ENCODE measurements at regions not wholly inside any gene's neighbourhood (a gene's known extent, or its start where the extent isn't known, plus 50 kb on each side); places are given as distances from the start of the nearest gene placed in this dataset.

- Histone ChIP-seq H3K36me3 (ENCODE audit: control insufficient read depth in 1 of 2, insufficient read depth in 2 of 2, low read length in 2 of 2) (no peaks in the 10 kb centered on the region), H3K27me3 (ENCODE audit: low read depth, low read length) (no peaks in the 10 kb centered on the region), H3K4me3 (ENCODE audit: low read depth in 1 of 2, low read length in 2 of 2) (no peak overlapping the region), H3K4me1 (ENCODE audit: control insufficient read depth in 1 of 2, insufficient read depth in 2 of 2, low read length in 2 of 2) (no peaks in the 10 kb centered on the region), H3K27ac (ENCODE audit: low read length) (no peak overlapping the region), H3K9me3 (ENCODE audit: control insufficient read depth in 1 of 2, low read length in 2 of 2) (no peaks in the 10 kb centered on the region)
Measured at GRCh38 chr2:223107825-223108224, 55.8 kb downstream of the KCNE4 start.

- no peak overlapping the region for H3K27ac ChIP-seq (ENCODE audit: low read length)
- H3K4me1 ChIP-seq (ENCODE audit: control insufficient read depth in 1 of 2, insufficient read depth in 2 of 2, low read length in 2 of 2): no peaks in the 10 kb centered on the region
- H3K9me3 ChIP-seq (ENCODE audit: control insufficient read depth in 1 of 2, low read length in 2 of 2): no peaks in the 10 kb centered on the region
- H3K4me3 ChIP-seq (ENCODE audit: low read depth in 1 of 2, low read length in 2 of 2): no peak overlapping the region
- H3K36me3 ChIP-seq (ENCODE audit: control insufficient read depth in 1 of 2, insufficient read depth in 2 of 2, low read length in 2 of 2): no peaks in the 10 kb centered on the region
- no peaks in the 10 kb centered on the region for H3K27me3 ChIP-seq (ENCODE audit: low read depth, low read length)
Measured at GRCh38 chr2:223108351-223109050, 56.5 kb downstream of the KCNE4 start.

GRCh38 chr2:223109341-223109740 lies 57.4 kb downstream of the KCNE4 start:
- Histone ChIP-seq H3K27me3 (ENCODE audit: low read depth, low read length) (no peaks in the 10 kb centered on the region), H3K4me1 (ENCODE audit: control insufficient read depth in 1 of 2, insufficient read depth in 2 of 2, low read length in 2 of 2) (no peaks in the 10 kb centered on the region)

GRCh38 chr2:223113161-223113560 lies 61.2 kb downstream of the KCNE4 start:
- Histone ChIP-seq H3K4me3 (ENCODE audit: low read depth in 1 of 2, low read length in 2 of 2) (no peak overlapping the region), H3K36me3 (ENCODE audit: control insufficient read depth in 1 of 2, insufficient read depth in 2 of 2, low read length in 2 of 2) (no peaks in the 10 kb centered on the region), H3K9me3 (ENCODE audit: control insufficient read depth in 1 of 2, low read length in 2 of 2) (no peaks in the 10 kb centered on the region), H3K27me3 (ENCODE audit: low read depth, low read length) (no peaks in the 10 kb centered on the region), H3K27ac (ENCODE audit: low read length) (no peak overlapping the region), H3K4me1 (ENCODE audit: control insufficient read depth in 1 of 2, insufficient read depth in 2 of 2, low read length in 2 of 2) (no peaks in the 10 kb centered on the region)

More at GRCh38 chr2:223109341-223109740, 57.4 kb downstream of the KCNE4 start:
- Histone ChIP-seq H3K36me3 (ENCODE audit: control insufficient read depth in 1 of 2, insufficient read depth in 2 of 2, low read length in 2 of 2) (no peaks in the 10 kb centered on the region), H3K27ac (ENCODE audit: low read length) (no peak overlapping the region), H3K4me3 (ENCODE audit: low read depth in 1 of 2, low read length in 2 of 2) (no peak overlapping the region), H3K9me3 (ENCODE audit: control insufficient read depth in 1 of 2, low read length in 2 of 2) (no peaks in the 10 kb centered on the region)

GRCh38 chr2:223114170-223114569 lies 62.2 kb downstream of the KCNE4 start:
- Histone ChIP-seq H3K27ac (ENCODE audit: low read length) (no peak overlapping the region), H3K27me3 (ENCODE audit: low read depth, low read length) (no peaks in the 10 kb centered on the region), H3K4me3 (ENCODE audit: low read depth in 1 of 2, low read length in 2 of 2) (no peak overlapping the region), H3K36me3 (ENCODE audit: control insufficient read depth in 1 of 2, insufficient read depth in 2 of 2, low read length in 2 of 2) (no peaks in the 10 kb centered on the region), H3K9me3 (ENCODE audit: control insufficient read depth in 1 of 2, low read length in 2 of 2) (no peaks in the 10 kb centered on the region), H3K4me1 (ENCODE audit: control insufficient read depth in 1 of 2, insufficient read depth in 2 of 2, low read length in 2 of 2) (no peaks in the 10 kb centered on the region)

- no peak overlapping the region for H3K27ac ChIP-seq (ENCODE audit: low read length)
- no peaks in the 10 kb centered on the region for H3K9me3 ChIP-seq (ENCODE audit: control insufficient read depth in 1 of 2, low read length in 2 of 2)
- no peak overlapping the region for H3K4me3 ChIP-seq (ENCODE audit: low read depth in 1 of 2, low read length in 2 of 2)
- no peaks in the 10 kb centered on the region for H3K27me3 ChIP-seq (ENCODE audit: low read depth, low read length)
- H3K36me3 ChIP-seq (ENCODE audit: control insufficient read depth in 1 of 2, insufficient read depth in 2 of 2, low read length in 2 of 2): no peaks in the 10 kb centered on the region
- H3K4me1 ChIP-seq (ENCODE audit: control insufficient read depth in 1 of 2, insufficient read depth in 2 of 2, low read length in 2 of 2): no peaks in the 10 kb centered on the region
Measured at GRCh38 chr2:223114917-223115316, 62.9 kb downstream of the KCNE4 start.

- Histone ChIP-seq H3K27ac (ENCODE audit: low read length) (no peak overlapping the region), H3K27me3 (ENCODE audit: low read depth, low read length) (no peaks in the 10 kb centered on the region), H3K4me3 (ENCODE audit: low read depth in 1 of 2, low read length in 2 of 2) (no peak overlapping the region), H3K36me3 (ENCODE audit: control insufficient read depth in 1 of 2, insufficient read depth in 2 of 2, low read length in 2 of 2) (no peaks in the 10 kb centered on the region), H3K9me3 (ENCODE audit: control insufficient read depth in 1 of 2, low read length in 2 of 2) (no peaks in the 10 kb centered on the region), H3K4me1 (ENCODE audit: control insufficient read depth in 1 of 2, insufficient read depth in 2 of 2, low read length in 2 of 2) (no peaks in the 10 kb centered on the region)
Measured at GRCh38 chr2:223117533-223117932, 65.5 kb downstream of the KCNE4 start.

GRCh38 chr2:223121283-223121682 lies 69.3 kb downstream of the KCNE4 start:
- no peaks in the 10 kb centered on the region for H3K36me3 ChIP-seq (ENCODE audit: control insufficient read depth in 1 of 2, insufficient read depth in 2 of 2, low read length in 2 of 2)
- no peaks in the 10 kb centered on the region for H3K27me3 ChIP-seq (ENCODE audit: low read depth, low read length)
- no peaks in the 10 kb centered on the region for H3K9me3 ChIP-seq (ENCODE audit: control insufficient read depth in 1 of 2, low read length in 2 of 2)
- H3K4me3 ChIP-seq (ENCODE audit: low read depth in 1 of 2, low read length in 2 of 2): no peak overlapping the region
- peaks cover 0 to 7% of the 10 kb centered on the region in 2 donors for H3K4me1 ChIP-seq (ENCODE audit: control insufficient read depth in 1 of 2, insufficient read depth in 2 of 2, low read length in 2 of 2)
- H3K27ac ChIP-seq (ENCODE audit: low read length): no peak overlapping the region

- H3K4me3 ChIP-seq (ENCODE audit: low read depth in 1 of 2, low read length in 2 of 2): no peak overlapping the region
- H3K27ac ChIP-seq (ENCODE audit: low read length): no peak overlapping the region
- H3K9me3 ChIP-seq (ENCODE audit: control insufficient read depth in 1 of 2, low read length in 2 of 2): no peaks in the 10 kb centered on the region
- peaks cover 0 to 7% of the 10 kb centered on the region in 2 donors for H3K4me1 ChIP-seq (ENCODE audit: control insufficient read depth in 1 of 2, insufficient read depth in 2 of 2, low read length in 2 of 2)
- H3K36me3 ChIP-seq (ENCODE audit: control insufficient read depth in 1 of 2, insufficient read depth in 2 of 2, low read length in 2 of 2): no peaks in the 10 kb centered on the region
- no peaks in the 10 kb centered on the region for H3K27me3 ChIP-seq (ENCODE audit: low read depth, low read length)
Measured at GRCh38 chr2:223122781-223123180, 70.8 kb downstream of the KCNE4 start.

- no peak overlapping the region for H3K27ac ChIP-seq (ENCODE audit: low read length)
- no peaks in the 10 kb centered on the region for H3K9me3 ChIP-seq (ENCODE audit: control insufficient read depth in 1 of 2, low read length in 2 of 2)
- no peaks in the 10 kb centered on the region for H3K36me3 ChIP-seq (ENCODE audit: control insufficient read depth in 1 of 2, insufficient read depth in 2 of 2, low read length in 2 of 2)
- H3K4me3 ChIP-seq (ENCODE audit: low read depth in 1 of 2, low read length in 2 of 2): no peak overlapping the region
- no peaks in the 10 kb centered on the region for H3K27me3 ChIP-seq (ENCODE audit: low read depth, low read length)
- H3K4me1 ChIP-seq (ENCODE audit: control insufficient read depth in 1 of 2, insufficient read depth in 2 of 2, low read length in 2 of 2): peaks cover 0 to 7% of the 10 kb centered on the region in 2 donors
Measured at GRCh38 chr2:223123855-223124610, 72.0 kb downstream of the KCNE4 start.

- Histone ChIP-seq H3K27ac (ENCODE audit: low read length) (no peak overlapping the region), H3K4me3 (ENCODE audit: low read depth in 1 of 2, low read length in 2 of 2) (no peak overlapping the region), H3K9me3 (ENCODE audit: control insufficient read depth in 1 of 2, low read length in 2 of 2) (no peaks in the 10 kb centered on the region), H3K27me3 (ENCODE audit: low read depth, low read length) (no peaks in the 10 kb centered on the region), H3K36me3 (ENCODE audit: control insufficient read depth in 1 of 2, insufficient read depth in 2 of 2, low read length in 2 of 2) (no peaks in the 10 kb centered on the region), H3K4me1 (ENCODE audit: control insufficient read depth in 1 of 2, insufficient read depth in 2 of 2, low read length in 2 of 2) (no peaks in the 10 kb centered on the region)
Measured at GRCh38 chr2:223141606-223142005, 89.6 kb downstream of the KCNE4 start.
